CD4-positive, alpha-beta T cell treated with Interleukin-17A for 1 hour (primary cell): ENCODE measurements at regions not wholly inside any gene's neighbourhood (a gene's known extent, or its start where the extent isn't known, plus 50 kb on each side); places are given as distances from the start of the nearest gene placed in this dataset.
"Not testable (repeated sequence)": the region's sequence is repeated elsewhere in the genome, so short reads cannot be mapped to it uniquely, and the experiment has no call there.

Experiments used
- DNase-seq: peaks from one replicate; pipeline ENCODE4 v3.0.0-alpha.2; 2020

GRCh38 chr5:92977846-92978540 lies 603.0 kb downstream of the NR2F1-AS1 start:
- no peak for DNase-seq

DNA sequence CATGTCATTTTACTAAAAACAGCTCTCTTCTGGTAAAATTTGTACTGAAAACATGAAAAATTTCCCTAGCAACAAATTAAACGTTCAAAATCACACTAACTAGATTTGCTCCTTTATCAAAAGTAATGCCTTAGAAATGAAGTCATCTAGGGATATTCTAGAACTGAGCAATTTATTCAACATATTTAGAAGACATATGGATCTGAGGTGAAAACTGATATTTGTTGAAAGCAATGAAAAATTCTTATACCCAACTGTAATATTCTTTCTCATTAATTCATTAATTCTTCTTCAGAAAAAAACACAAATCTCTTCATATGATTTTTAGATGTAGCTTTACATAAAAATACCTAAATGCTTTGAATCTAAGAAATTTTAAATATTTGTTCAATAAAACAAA lies 604.9 kb downstream of the NR2F1-AS1 start:
- no peak for DNase-seq

- DNase-seq = no peak
These were observed 611.2 kb downstream of the NR2F1-AS1 start for GRCh38 chr5:92969781-92970237.

DNA sequence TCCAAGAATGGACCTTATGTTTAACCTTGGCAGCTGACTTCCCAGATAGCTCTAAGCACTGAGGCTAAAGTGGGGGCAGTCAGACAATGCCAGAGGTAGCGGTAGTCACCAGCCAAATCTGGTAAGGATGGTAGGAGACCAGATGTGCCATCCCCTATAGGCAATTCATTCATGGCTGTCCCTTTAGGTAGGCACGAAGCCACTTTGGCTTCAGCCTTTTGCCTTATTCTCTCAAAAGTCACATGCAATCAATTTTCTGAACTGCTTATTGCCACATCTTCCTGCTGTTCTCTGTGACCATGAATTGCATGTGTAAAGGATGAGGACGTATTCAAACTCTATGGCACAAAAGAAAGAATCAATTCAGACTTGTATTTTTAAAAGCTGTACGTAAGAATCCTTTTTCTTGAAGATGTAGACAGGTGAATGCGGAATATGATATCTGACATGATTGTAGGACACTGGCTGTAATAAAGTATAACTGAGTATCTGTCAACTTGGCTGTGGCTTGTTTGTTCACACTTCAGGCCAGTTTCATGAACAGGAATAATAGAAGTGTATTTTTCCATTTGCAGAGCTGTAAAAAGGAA lies 611.7 kb downstream of the NR2F1-AS1 start:
- DNase-seq = no peak

DNA sequence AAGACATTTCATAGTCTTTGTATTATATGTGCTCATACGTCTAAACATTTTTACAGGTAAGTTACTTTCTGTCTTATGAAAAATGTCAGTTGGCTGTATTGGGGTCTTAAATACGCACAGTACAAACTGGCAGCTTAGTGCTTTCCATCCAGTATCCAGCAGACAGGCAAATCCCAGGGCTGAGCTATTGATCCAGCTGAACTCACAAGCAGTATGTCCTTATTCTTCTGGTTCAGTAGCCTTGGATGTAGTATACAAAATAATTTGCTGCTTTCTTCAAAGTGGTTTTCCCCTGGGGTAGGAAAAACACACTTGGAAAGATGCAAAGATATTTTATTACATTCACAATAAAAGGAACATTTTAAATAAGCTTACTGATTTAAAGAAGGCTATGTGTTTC lies 617.2 kb downstream of the NR2F1-AS1 start:
- DNase-seq = no peak

DNA sequence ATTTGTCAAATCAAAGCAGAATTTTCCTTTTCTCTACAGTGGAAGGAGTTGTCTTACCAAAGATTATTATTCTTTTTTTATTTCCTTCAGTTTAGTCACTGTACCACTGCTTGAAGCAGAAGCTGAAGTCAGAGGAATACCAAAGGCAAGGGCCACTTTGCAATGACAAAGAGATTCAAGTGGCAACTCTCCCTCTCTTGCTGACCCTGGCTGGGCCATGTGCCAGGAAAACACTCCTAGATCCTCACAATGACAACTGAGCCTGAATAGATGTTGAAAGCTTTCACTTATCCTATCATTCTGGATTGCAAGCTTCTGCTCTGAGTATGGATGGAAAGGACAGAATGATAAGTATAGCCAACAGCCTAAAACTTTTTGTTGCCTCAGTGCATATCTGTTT lies 618.3 kb downstream of the NR2F1-AS1 start:
- DNase-seq = no peak

DNA sequence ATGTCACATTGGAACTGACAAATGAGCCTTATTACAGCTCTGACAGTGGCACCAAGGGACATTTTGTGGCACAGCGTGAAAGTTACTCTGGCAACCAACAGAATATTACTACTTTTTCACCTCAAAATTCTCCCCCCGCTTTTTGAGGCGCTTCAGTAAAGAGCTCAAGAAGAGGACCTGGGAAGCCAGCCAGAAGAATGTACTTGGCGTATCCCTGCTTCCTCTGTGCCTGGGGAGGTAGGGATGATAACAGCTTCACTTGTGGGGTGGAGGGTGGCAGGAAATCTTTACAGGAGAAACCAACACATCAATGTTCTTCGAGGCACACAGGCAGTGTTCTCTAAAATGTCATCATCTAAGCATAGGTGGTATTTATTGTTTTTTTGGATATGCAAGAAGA lies 624.1 kb downstream of the NR2F1-AS1 start:
- DNase-seq = no peak

GRCh38 chr5:92952243-92952642 lies 628.8 kb downstream of the NR2F1-AS1 start:
- no peak for DNase-seq

DNA sequence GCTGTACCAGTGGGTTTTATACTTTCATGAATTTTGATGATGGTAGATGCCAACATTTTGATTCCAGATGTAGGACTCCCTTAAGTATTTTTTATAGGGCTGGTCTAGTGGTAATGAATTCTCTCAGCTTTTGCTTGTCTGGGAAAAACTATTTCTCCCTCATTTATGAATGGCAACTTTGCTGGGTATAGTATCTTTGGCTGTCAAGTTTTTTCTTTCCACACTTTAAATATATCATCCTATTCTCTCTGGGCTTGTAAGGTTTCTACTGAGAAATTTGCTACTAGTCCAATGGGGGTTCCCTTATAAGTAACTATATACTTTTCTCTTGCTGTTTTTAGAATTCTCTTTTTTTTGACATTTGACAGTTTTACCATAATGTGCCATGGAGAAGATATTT lies 629.3 kb downstream of the NR2F1-AS1 start:
- no peak for DNase-seq

- no peak for DNase-seq
These were observed 634.5 kb downstream of the NR2F1-AS1 start for GRCh38 chr5:92946546-92946945.

DNA sequence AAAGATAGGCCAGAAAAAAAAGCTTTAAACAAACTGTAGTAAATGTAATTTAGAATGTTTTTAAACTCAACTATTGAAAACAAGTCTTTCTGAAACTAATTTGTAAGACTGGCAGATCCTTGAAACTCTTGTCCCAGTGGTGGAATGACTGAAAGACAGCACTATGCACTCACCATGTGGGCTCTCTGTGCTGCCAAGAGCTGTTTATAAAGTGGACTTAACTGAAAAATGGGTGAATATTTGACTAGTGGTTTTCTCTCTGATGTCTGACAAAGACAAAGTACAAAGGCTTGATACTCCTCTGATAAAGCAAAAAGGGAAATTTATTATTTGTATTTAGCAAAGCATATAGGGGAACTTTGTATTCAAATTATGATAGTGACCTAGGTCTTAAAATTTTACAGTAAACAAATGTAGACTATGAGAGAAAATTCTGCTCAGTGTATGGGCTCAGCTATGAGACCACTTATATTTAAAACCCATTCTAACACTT lies 635.4 kb downstream of the NR2F1-AS1 start:
- no peak for DNase-seq

GRCh38 chr5:92944903-92945604 lies 636.0 kb downstream of the NR2F1-AS1 start:
- DNase-seq = no peak

- no peak for DNase-seq
These were observed 636.7 kb downstream of the NR2F1-AS1 start for GRCh38 chr5:92944337-92944736.

DNA sequence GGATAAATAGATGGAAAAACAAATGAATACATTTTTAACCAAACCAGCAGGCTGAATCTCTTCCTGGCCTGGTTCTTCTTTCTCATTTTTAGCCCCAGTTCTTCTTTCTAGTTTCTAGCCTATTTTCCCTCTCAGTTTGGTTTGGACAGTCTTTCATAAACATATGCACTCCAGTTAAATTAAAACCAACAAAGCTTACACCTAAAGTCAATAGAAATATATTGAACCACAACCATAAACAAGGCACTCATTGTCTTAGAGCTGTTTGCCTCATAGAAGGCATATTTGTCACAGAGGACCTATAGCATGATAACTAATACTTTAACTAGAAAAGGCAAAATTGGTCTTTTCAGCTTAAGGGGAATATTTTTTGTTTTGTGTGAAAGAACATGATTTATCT lies 638.3 kb downstream of the NR2F1-AS1 start:
- DNase-seq = no peak

- no peak for DNase-seq
These were observed 639.2 kb downstream of the NR2F1-AS1 start for GRCh38 chr5:92941806-92942205.

GRCh38 chr5:92939428-92939827 lies 641.6 kb downstream of the NR2F1-AS1 start:
- DNase-seq = no peak

GRCh38 chr5:92937396-92937795 lies 643.6 kb downstream of the NR2F1-AS1 start:
- not testable (repeated sequence) for DNase-seq

DNA sequence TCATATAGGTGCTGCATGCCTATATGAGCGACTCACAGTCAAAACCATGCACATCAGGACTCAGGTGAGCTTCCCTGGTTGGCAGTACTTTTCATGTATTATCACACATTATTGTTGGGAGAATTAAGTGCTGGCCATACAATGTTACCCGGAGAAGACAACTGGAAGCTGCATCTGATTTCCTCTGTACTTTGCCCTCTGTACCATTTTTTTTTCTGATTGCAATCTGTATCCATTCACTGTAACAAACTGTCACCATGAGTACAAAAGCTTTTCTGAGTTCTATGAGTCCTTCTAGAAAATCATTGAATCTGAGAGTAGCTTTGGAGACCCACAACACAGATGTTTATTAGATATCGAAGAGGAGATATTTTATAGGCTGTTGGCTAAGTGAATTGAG lies 651.0 kb downstream of the NR2F1-AS1 start:
- no peak for DNase-seq

GRCh38 chr5:92927291-92927778 lies 653.7 kb downstream of the NR2F1-AS1 start:
- no peak for DNase-seq

- DNase-seq = no peak
These were observed 657.1 kb downstream of the NR2F1-AS1 start for GRCh38 chr5:92923885-92924284.

DNA sequence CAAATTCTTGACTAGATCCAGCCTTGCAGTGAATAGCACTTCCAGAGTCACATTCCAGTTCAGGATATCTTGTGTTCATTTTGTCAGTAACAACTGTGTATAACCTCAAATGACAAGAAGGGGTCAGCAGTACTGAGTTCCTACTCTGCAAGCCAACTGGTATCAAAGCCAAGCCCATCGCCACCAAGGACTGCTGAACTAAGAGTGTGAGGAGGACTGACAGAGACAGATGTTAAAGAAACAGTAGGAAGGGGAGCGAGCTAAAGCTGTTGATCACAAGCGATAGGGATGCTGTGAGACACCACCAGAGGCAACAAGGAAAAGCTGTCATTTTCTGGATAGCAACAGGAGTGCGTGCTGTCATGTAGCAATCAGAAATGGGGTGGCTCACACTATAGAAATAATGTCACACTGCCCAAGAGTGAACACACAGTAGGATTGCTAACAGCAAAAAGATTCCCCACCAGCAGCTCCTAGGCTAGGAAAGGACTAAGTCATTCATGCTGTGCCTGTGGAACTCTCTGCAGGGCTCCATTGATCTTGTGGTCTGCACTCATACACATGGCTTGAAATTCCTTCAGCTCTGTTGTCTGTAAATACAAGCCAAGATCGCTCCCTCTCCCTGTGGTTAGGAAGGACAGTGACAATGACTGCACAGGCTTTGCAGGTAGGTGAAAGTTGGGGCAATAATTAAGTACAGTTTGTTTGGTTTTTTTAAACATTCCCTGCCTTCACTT lies 658.6 kb downstream of the NR2F1-AS1 start:
- no peak for DNase-seq

- no peak for DNase-seq
These were observed 664.0 kb downstream of the NR2F1-AS1 start for GRCh38 chr5:92917044-92917443.

DNA sequence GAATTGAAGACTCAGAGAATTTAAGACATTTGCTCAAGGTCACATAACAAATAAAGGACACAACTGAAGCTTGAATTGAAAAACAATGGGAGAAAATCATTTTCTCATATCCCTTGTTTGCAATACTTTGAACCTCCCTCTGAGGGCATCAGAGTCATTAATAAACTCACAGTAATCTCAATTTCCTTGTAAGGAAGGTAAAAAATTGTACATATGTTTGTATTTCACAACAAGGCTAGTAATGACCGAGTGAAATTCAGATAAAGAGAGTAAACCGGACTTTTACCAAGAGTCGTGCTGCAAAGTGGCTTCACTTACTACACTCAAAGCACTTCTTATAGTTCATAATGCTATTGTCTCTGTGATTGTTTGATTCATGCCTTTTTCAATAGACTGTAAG lies 665.0 kb downstream of the NR2F1-AS1 start:
- DNase-seq = no peak
